GM04504 (cell line): ENCODE measurements at regions not wholly inside any gene's neighbourhood (a gene's known extent, or its start where the extent isn't known, plus 50 kb on each side); places are given as distances from the start of the nearest gene placed in this dataset.
A peak's percentile ranks its signal among the peaks of the same experiment; 100 is the strongest.
"Not testable (repeated sequence)": the region's sequence is repeated elsewhere in the genome, so short reads cannot be mapped to it uniquely, and the experiment has no call there.

Experiments
- DNase-seq: peaks from one replicate; pipeline ENCODE4 v3.0.0-alpha.2; 2012; ENCODE audit warnings: low read depth

GRCh38 chr5:123708074-123708806, 196.3 kb downstream of the CSNK1G3 start:
- DNase-seq, result peak; percentile 85

- DNase-seq, result no peak
Measured at GRCh38 chr5:123706531-123706930, 194.6 kb downstream of the CSNK1G3 start.

- peak; percentile 58 for DNase-seq
Measured at GRCh38 chr5:123705741-123706140, 193.8 kb downstream of the CSNK1G3 start.

DNA sequence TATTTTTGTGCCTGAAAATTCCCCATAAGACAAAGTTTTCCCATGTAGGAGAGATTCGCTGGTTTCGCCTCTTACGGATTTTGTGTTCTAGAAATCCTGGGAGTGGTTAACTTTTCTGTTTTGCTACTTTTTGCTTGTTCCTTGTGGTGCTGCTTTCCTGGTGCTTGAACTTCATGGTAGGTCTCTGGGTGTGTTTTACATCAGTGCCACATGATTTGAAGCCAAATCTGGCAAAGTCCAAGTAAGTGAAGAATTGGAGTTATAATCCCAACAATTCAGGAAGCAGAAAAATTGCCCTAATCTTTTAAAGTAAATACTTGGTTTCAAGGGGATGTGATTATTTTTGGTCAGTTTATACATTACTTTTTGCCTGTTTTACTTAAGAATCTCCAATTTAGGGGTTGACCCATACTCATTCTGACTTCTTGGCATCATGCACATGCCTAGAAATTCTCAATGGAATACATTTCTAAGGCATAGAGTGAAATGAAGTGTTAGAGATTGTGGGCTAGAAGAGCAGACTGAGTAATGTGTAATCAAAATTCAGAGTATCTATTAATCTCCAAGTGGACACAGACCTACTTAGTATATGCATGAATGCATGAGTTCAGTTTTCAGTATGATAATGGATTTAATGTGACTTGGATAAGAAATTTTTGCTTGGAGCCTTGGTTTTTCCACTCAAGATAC, 189.7 kb downstream of the CSNK1G3 start:
- DNase-seq, result no peak

DNA sequence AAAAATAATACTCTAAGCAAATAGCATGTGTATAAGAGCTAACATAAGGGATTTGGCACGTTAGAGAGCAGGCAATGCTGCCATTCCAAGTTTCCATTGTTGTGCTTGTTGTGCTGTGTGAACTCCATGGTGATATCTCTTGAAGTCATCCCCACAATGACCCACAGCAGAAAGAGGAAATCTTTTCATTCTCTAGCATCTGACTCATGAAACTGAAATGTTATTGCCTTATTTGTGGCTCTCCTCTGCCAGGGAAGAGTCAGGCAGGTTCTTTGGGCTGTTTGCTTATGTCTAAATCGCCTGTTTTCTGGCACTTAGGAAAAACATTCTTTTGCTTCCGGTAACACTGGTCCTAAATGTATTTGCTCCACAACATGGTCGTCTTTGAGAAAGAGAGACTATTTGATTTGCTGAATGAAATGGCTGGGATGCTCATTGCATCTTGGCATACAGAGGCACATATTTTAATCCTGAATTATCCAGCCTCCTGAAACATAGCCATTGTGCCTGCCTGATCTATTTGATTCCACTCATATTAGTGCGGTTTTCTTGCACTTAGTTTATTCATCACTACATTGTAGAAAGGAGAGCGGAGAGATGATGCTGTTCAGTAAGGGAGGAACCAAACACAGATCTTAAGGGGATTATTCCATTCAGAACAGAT, 188.8 kb downstream of the CSNK1G3 start:
- DNase-seq, result peak; percentile 97

DNA sequence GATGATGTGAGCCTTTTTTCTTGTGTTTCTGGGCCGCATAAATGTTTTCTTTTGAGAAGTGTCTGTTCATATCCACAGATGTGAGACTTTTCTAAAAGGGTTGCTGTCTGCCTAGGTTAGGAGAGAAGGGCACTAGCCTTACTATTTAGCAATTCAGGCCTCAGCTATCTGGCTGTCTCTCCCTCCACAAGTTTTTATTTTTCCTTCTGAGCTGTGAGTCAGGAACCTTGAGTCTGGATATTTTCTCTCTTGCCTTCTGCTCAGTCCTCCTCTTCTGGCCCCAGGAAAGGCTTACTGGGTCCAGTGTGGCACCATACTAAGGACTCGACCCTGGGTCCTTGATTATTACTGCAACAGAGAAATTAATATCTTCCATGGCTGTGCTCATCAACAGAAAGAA, 187.6 kb downstream of the CSNK1G3 start:
- no peak for DNase-seq

DNA sequence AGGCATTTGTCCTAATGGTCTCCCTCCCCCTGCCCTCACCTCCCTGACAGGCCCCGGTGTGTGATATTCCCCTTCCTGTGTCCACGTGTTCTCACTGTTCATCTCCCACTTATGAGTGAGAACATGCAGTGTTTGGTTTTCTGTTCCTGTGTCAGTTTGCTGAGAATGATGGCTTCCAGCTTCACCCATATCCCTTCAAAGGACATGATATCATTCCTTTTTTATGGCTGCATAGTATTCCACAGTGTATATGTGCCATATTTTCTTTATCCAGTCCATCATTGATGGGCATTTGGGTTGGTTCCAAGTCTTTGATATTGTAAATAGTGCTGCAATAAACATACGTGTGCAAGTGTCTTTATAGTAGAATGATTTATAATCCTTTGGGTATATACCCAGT, 187.0 kb downstream of the CSNK1G3 start:
- DNase-seq, result not testable (repeated sequence)

GRCh38 chr5:123696921-123697341, 185.0 kb downstream of the CSNK1G3 start:
- DNase-seq, result no peak

GRCh38 chr5:123690821-123691220, 178.8 kb downstream of the CSNK1G3 start:
- no peak for DNase-seq

DNA sequence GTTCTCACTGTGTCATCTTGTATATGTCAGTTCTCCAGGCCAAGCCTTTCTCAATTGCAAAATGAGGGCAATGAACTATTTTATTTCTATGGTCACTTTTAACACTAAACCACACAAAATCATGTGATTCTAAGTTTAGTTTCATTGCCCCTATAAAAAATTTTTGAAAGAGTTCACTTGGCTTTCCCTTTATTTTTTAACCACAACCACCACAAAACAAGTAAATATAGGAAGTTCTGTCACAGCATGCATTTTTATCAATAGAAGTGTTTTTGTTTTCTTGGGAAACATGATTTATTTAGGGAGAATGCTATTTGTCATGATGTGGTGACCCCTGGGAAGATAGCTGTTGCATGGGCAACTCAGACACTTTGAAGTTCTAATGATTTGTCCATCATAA, 169.1 kb downstream of the CSNK1G3 start:
- peak; percentile 37 for DNase-seq

- no peak for DNase-seq
Measured at GRCh38 chr5:123673107-123673506, 161.1 kb downstream of the CSNK1G3 start.

GRCh38 chr5:123671711-123672456, 159.9 kb downstream of the CSNK1G3 start:
- DNase-seq, result no peak

DNA sequence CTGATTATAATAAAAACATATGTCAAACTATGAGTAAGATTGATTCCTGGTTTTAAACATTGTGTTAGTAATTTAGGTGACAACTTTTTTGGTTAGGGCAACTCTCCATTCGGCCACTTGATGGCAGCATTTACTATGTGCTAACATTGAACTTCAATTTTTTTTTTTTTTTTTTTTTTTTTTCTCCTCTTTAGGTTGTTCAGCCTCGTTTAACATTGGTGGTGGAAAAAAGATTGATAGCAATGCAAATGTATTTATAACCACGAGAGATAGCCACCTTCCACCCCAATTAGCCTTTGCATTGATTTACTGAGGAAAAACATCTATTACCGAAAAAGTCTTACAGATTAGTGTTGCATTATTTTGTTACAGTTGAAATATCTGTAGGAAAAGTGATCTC, 159.1 kb downstream of the CSNK1G3 start:
- DNase-seq, result no peak
